ENCODE measurements at regions not wholly inside any gene's neighbourhood (a gene's known extent, or its start where the extent isn't known, plus 50 kb on each side); places are given as distances from the start of the nearest gene placed in this dataset.

DNA sequence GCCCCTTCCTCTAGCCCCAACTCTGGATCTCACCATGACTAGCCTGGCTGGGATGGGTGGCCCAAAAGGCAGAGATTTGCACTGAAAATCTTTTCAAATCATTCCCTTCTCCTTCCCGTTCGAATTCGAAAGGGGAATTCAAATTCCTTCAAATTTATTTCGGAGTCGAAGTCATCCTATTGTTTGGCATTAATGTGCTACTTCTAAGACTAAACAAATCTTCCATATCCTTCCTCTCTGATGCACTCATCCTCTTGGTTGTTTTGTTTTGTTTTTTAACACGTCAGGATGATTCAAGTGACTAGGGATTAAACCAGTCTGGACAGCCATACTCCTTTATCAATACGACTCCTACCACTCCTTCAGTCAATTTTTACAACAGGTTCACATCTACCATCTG, 95.5 kb upstream of the SGIP1 start:
- Histone ChIP-seq H3K4me3 (no peak overlapping the region), H3K36me3 (ENCODE audit: low read depth, missing control alignments) (no peaks in the 10 kb centered on the region), H3K9me3 (no peaks in the 10 kb centered on the region), H3K4me1 (no peaks in the 10 kb centered on the region), H3K27me3 (no peaks in the 10 kb centered on the region), H3K27ac (no peak overlapping the region)
- intact Hi-C loops (cut with DNase I; ENCODE audit: low total_unique reads) = no loop called here
- TF ChIP-seq POLR2A (IDR thresholded peaks at IDR 0.05) = no peak
- no peak for DNase-seq
- WGBS, 2 donors = 88 to 90% methylated on average over 7 of the region's 7 CpGs

DNA sequence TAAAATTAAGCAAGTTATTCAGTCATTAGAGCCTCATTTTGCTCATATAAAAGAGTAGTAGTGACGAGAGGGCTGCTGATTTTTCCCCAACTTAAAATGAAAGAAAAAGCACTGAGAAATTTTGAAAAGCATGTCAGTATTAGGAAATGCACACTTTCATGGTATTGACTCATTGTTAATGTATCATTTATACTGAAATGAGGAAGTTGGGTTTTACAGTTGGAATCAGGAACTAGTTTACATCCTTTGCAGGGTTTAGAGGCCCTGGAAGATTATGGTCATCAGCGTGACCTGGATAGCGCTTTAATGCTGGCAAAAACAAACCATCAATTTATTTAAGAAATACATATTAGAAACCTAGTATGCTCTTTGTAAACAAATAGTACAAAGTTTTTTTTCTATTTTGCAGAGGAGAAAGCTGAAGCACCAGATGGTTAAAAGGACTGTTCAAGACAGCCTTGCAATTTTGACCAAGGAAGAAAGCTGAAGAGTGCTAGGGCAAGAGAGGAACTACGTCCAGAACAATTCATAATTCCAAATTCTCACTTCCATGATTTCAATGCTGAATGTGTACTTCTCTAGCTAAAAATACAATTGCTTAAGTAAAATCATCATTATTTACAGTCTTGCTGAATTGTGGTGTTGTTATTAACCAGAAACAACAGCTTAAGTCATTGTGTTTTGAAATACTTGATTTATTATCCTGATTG, 94.8 kb upstream of the SGIP1 start:
- no peaks in the 10 kb centered on the region for H3K9me3 ChIP-seq
- no peak for TF ChIP-seq POLR2A (IDR thresholded peaks at IDR 0.05)
- TF ChIP-seq, protein P1, sequence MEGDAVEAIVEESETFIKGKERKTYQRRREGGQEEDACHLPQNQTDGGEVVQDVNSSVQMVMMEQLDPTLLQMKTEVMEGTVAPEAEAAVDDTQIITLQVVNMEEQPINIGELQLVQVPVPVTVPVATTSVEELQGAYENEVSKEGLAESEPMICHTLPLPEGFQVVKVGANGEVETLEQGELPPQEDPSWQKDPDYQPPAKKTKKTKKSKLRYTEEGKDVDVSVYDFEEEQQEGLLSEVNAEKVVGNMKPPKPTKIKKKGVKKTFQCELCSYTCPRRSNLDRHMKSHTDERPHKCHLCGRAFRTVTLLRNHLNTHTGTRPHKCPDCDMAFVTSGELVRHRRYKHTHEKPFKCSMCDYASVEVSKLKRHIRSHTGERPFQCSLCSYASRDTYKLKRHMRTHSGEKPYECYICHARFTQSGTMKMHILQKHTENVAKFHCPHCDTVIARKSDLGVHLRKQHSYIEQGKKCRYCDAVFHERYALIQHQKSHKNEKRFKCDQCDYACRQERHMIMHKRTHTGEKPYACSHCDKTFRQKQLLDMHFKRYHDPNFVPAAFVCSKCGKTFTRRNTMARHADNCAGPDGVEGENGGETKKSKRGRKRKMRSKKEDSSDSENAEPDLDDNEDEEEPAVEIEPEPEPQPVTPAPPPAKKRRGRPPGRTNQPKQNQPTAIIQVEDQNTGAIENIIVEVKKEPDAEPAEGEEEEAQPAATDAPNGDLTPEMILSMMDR (IDR thresholded peaks at IDR 0.05) = no peak
- intact Hi-C loops (cut with DNase I; ENCODE audit: low total_unique reads) = no loop called here
- H3K27ac ChIP-seq = no peak overlapping the region
- WGBS, 2 donors = 83 to 85% methylated on average over 4 of the region's 4 CpGs
- H3K36me3 ChIP-seq (ENCODE audit: low read depth, missing control alignments) = no peaks in the 10 kb centered on the region
- no peaks in the 10 kb centered on the region for H3K27me3 ChIP-seq
- no peak for DNase-seq
- H3K4me3 ChIP-seq = no peak overlapping the region
- H3K4me1 ChIP-seq = no peaks in the 10 kb centered on the region

DNA sequence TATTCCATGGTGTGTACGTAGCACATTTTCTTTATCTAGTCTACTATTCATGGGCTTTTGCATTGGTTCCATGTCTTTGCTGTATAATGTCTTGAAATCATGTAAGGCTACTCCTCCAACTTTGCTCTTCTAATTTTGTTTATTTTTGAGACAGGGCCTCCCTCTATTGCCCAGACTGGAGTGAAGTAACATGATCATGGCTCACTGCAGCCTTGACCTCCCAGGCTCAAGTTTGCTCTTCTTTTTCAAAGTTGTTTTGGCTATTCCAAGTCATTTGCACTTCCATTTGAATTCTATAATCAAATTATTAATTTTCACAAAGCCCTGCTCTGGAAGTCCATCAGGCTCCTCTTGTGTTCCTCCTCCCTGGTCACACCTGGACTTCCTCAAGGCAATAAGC, 90.2 kb upstream of the SGIP1 start:
- no peak for TF ChIP-seq POLR2A (IDR thresholded peaks at IDR 0.05)
- TF ChIP-seq, protein P1 (IDR thresholded peaks at IDR 0.05) = no peak
- WGBS, 2 donors = 92 to 100% methylated on average over 1 of the region's 1 CpG
- Histone ChIP-seq H3K36me3 (ENCODE audit: low read depth, missing control alignments) (no peaks in the 10 kb centered on the region), H3K4me1 (no peaks in the 10 kb centered on the region), H3K9me3 (no peaks in the 10 kb centered on the region), H3K27ac (no peak overlapping the region), H3K27me3 (no peaks in the 10 kb centered on the region), H3K4me3 (no peak overlapping the region)
- no peak for DNase-seq
- intact Hi-C loops (cut with DNase I; ENCODE audit: low total_unique reads) = no loop called here

DNA sequence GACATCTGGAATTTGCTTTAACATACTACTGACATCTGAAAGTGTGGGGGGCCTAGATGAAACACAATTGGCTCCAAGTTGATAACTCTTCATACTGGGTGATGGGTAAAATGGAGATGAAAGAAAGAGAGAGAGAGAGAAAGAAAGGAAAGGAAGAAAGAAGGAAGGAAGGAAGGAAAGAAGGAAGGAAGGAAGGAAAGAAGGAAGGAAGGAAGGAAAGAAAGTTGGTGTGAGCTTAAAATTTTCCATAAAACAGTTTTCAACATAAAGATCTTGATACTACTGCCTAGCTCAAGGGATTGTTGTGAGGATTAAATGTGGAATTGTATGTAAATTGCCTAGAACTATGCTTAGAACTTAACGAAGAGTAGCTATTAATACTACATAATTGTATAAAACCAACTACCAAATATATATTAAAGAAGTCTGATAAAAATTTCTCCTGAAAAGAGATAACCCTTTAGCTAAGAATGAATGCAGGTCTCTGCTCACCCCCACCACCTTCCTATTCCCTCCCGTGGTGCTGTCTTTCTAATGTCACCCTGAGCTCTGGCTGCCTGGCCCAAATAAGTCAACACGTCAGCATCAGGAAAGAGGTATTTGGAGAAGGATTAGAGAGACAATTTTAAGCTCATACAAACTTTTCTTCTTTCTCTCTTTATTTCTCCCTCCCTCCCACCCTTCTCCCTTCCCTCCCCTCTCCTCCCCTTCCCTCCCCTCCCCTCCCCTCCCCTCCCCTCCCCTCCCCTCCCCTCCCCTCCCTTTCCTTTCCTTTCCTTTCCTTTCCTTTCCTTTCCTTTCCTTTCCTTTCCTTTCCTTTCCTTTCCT, 89.3 kb upstream of the SGIP1 start:
- H3K4me3 ChIP-seq = no peak overlapping the region
- H3K36me3 ChIP-seq (ENCODE audit: low read depth, missing control alignments) = no peaks in the 10 kb centered on the region
- TF ChIP-seq POLR2A (IDR thresholded peaks at IDR 0.05) = no peak
- TF ChIP-seq, protein P1 (IDR thresholded peaks at IDR 0.05) = no peak
- no peak for DNase-seq
- H3K9me3 ChIP-seq = no peaks in the 10 kb centered on the region
- 83 to 87% methylated on average over 3 of the region's 3 CpGs for WGBS, 2 donors
- intact Hi-C loops (cut with DNase I; ENCODE audit: low total_unique reads) = loop anchor here (5.0 kb wide), 1 partner anchor 177 kb away; no protein-coding TSS in a partner anchor
- H3K27me3 ChIP-seq = no peaks in the 10 kb centered on the region
- H3K4me1 ChIP-seq = no peaks in the 10 kb centered on the region
- no peak overlapping the region for H3K27ac ChIP-seq

DNA sequence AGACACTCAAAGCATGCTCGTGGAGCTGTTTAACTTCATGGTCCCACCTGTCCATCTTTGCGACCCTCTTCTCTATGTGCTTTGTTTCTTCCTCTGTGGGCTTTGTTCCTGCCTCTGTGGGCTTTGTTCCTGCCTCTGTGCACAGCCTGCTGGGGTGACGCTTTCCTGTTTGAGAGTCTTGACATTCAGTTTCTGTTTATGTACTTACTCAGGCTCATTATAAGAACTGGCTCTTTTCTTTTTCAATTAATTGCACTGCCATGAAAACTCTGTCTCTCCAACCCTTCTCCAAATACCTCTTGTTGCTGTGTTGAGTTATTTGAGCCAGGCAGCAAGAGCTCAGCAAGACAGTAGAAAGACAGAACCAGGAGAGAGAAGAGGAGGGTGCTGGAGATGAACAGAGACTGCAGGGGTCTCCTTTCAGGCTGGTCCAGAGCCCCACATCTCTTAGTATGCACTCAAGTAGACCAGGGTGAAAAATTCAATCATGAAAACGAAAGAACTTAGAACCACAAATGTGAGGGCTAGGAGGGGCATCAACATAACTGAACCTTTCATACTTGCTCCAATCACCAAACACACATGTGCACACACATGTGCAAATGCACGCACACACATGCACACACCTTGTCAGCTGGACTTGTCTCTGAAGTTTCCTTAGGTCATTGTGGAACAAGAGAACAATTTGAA, 88.3 kb upstream of the SGIP1 start:
- Histone ChIP-seq H3K4me1 (peaks cover 7% of the 10 kb centered on the region), H3K36me3 (ENCODE audit: low read depth, missing control alignments) (no peaks in the 10 kb centered on the region), H3K27ac (no peak overlapping the region), H3K9me3 (no peaks in the 10 kb centered on the region), H3K27me3 (no peaks in the 10 kb centered on the region), H3K4me3 (no peak overlapping the region)
- no peak for DNase-seq
- 76 to 82% methylated on average over 5 of the region's 5 CpGs for WGBS, 2 donors
- TF ChIP-seq, protein P1 (IDR thresholded peaks at IDR 0.05) = no peak
- intact Hi-C loops (cut with DNase I; ENCODE audit: low total_unique reads) = loop anchor here (5.0 kb wide), 1 partner anchor 178 kb away; no protein-coding TSS in a partner anchor
